PC-9 (cell line): ENCODE measurements at regions not wholly inside any gene's neighbourhood (a gene's known extent, or its start where the extent isn't known, plus 50 kb on each side); places are given as distances from the start of the nearest gene placed in this dataset.

Experiments used
- BruUV-seq: library from RNA; stranded (reverse); fragments of 400-500 nt; replicated peaks from 2 replicates; lab custom pipeline; 2021; lab: Mats Ljungman, UMichigan
- CTCF ChIA-PET: fragments of 300-600 bp; sonication (Branson Sonifier 250); formaldehyde crosslinking; loops from one replicate; lab custom pipeline; 2022; ENCODE audit warnings: antibody characterized with exemption; lab: Charles Lee
- POLR2A ChIA-PET: fragments of 300-600 bp; sonication (Branson Sonifier 250); formaldehyde crosslinking; loops from one replicate; lab custom pipeline; 2022; ENCODE audit warnings: antibody characterized with exemption; ENCODE audit not compliant: unreplicated experiment; lab: Charles Lee
- DNase-seq, 2 experiments: peaks; one replicate each; pipeline versions ENCODE4 v3.0.0 to v3.0.0-alpha.2; 2015 to 2022; ENCODE audit warnings: mixed read lengths in 1 of 2
- H2AFZ ChIP-seq: fragments of 200-600 bp; sonication (generic); 2 replicates; pipeline ENCODE4 v1.8.1; 2017; ENCODE audit warnings: antibody characterized with exemption
- H3F3A ChIP-seq: fragments of 200-600 bp; sonication (generic); 2 replicates; pipeline ENCODE4 v1.8.1; 2017; ENCODE audit warnings: antibody characterized with exemption, mild to moderate bottlenecking, low read depth; ENCODE audit not compliant: insufficient read depth
- H3K27ac ChIP-seq: fragments of 200-600 bp; sonication (generic); 2 replicates; pipeline ENCODE4 v1.6.1; 2016; ENCODE audit warnings: mixed run types
- H3K27me3 ChIP-seq: fragments of 200-600 bp; sonication (generic); 2 replicates; pipeline ENCODE4 v1.6.1; 2016; ENCODE audit warnings: low read depth, mixed run types; ENCODE audit not compliant: insufficient read depth
- H3K36me3 ChIP-seq: fragments of 200-600 bp; sonication (generic); 2 replicates; pipeline ENCODE4 v1.6.1; 2016; ENCODE audit warnings: low read depth, mixed run types
- H3K4me1 ChIP-seq: fragments of 200-600 bp; sonication (generic); replicated peaks from 2 replicates; pipeline ENCODE4 v1.6.1; 2016; ENCODE audit warnings: mixed run types; ENCODE audit not compliant: insufficient read depth
- H3K4me2 ChIP-seq: fragments of 200-600 bp; sonication (generic); 2 replicates; pipeline ENCODE4 v1.6.1; 2017; ENCODE audit warnings: mixed run types
- H3K4me3 ChIP-seq: fragments of 200-600 bp; sonication (generic); 2 replicates; pipeline ENCODE4 v1.6.1; 2016; ENCODE audit warnings: mixed run types
- H3K79me2 ChIP-seq: fragments of 200-600 bp; sonication (generic); 2 replicates; pipeline ENCODE4 v1.6.1; 2017; ENCODE audit warnings: low read depth, mixed run types
- H3K9me2 ChIP-seq: fragments of 200-600 bp; sonication (generic); 2 replicates; pipeline ENCODE4 v1.8.1; 2017; ENCODE audit warnings: mild to moderate bottlenecking; ENCODE audit not compliant: insufficient read depth
- H3K9me3 ChIP-seq: fragments of 200-600 bp; sonication (generic); 2 replicates; pipeline ENCODE4 v1.8.1; 2016; ENCODE audit warnings: low read depth; ENCODE audit not compliant: insufficient read depth
- H4K20me1 ChIP-seq: fragments of 200-600 bp; sonication (generic); 2 replicates; pipeline ENCODE4 v1.8.1; 2017; ENCODE audit not compliant: insufficient read depth
- CTCF ChIP-seq: fragments of 200-600 bp; sonication (generic); conservative IDR thresholded peaks from 2 replicates; pipeline ENCODE4 v1.6.1; 2017; ENCODE audit warnings: mixed run types, antibody characterized with exemption, mild to moderate bottlenecking, moderate library complexity
- EZH2 ChIP-seq: fragments of 200-600 bp; sonication (generic); IDR thresholded peaks from 2 replicates; pipeline ENCODE4 v1.8.0; 2017; ENCODE audit warnings: antibody characterized with exemption, low read depth
- intact Hi-C: fragments of 100-400 bp; cut with micrococcal nuclease; formaldehyde crosslinking; loops from one replicate; pipeline ENCODE4 v1.10.0; 2022; ENCODE audit not compliant: unreplicated experiment

- BruUV-seq, result no TSS peak
- Histone ChIP-seq H3K4me1 (peaks cover 34% of the 10 kb centered on the region), H2AFZ (no peak overlapping the region), H3F3A (peaks cover 21% of the 10 kb centered on the region), H3K36me3 (no peaks in the 10 kb centered on the region), H3K4me2 (peak overlapping the region; percentile 53), H3K27ac (peak overlapping the region; percentile 73), H4K20me1 (no peaks in the 10 kb centered on the region), H3K27me3 (no peaks in the 10 kb centered on the region), H3K79me2 (peaks cover 25% of the 10 kb centered on the region), H3K9me3 (no peaks in the 10 kb centered on the region), H3K9me2 (no peaks in the 10 kb centered on the region), H3K4me3 (no peak overlapping the region)
- ChIA-PET POLR2A (no interaction called here), CTCF (no interaction called here)
- no peak for DNase-seq
- intact Hi-C loops, result no loop called here
- TF ChIP-seq EZH2 (no peak), CTCF (no peak)
Measured at GRCh38 chr2:61759005-61759404, 94.9 kb downstream of the FAM161A start.

GRCh38 chr2:61758159-61758558, 95.7 kb downstream of the FAM161A start:
- Histone ChIP-seq H3K9me3 (no peaks in the 10 kb centered on the region), H3K4me2 (no peak overlapping the region), H3K36me3 (no peaks in the 10 kb centered on the region), H3K4me1 (peaks cover 34% of the 10 kb centered on the region), H4K20me1 (no peaks in the 10 kb centered on the region), H3K27me3 (no peaks in the 10 kb centered on the region), H2AFZ (no peak overlapping the region), H3F3A (peaks cover 14% of the 10 kb centered on the region), H3K79me2 (peaks cover 25% of the 10 kb centered on the region), H3K9me2 (no peaks in the 10 kb centered on the region), H3K27ac (no peak overlapping the region), H3K4me3 (no peak overlapping the region)
- ChIA-PET CTCF (no interaction called here), POLR2A (no interaction called here)
- DNase-seq, result no peak
- BruUV-seq, result no TSS peak
- intact Hi-C loops, result no loop called here
- TF ChIP-seq EZH2, result no peak
- TF ChIP-seq CTCF, result no peak

GRCh38 chr2:61753512-61753911, 100.3 kb downstream of the FAM161A start:
- Histone ChIP-seq H3K79me2 (no peaks in the 10 kb centered on the region), H3K9me2 (no peaks in the 10 kb centered on the region), H3K27ac (no peak overlapping the region), H3K27me3 (no peaks in the 10 kb centered on the region), H3K4me3 (no peak overlapping the region), H3K4me1 (no peaks in the 10 kb centered on the region), H2AFZ (no peak overlapping the region), H3K4me2 (no peak overlapping the region), H3F3A (no peaks in the 10 kb centered on the region), H3K9me3 (0 out of 2 replicates have a peak, but pooled peaks cover 2% of the 10 kb centered on the region), H3K36me3 (no peaks in the 10 kb centered on the region), H4K20me1 (no peaks in the 10 kb centered on the region)
- no peak for DNase-seq
- ChIA-PET POLR2A (no interaction called here), CTCF (no interaction called here)
- intact Hi-C loops, result no loop called here
- TF ChIP-seq EZH2, result no peak
- TF ChIP-seq CTCF, result no peak
- BruUV-seq, result no TSS peak
